ENCODE measurements at regions not wholly inside any gene's neighbourhood (a gene's known extent, or its start where the extent isn't known, plus 50 kb on each side); places are given as distances from the start of the nearest gene placed in this dataset.

DNA sequence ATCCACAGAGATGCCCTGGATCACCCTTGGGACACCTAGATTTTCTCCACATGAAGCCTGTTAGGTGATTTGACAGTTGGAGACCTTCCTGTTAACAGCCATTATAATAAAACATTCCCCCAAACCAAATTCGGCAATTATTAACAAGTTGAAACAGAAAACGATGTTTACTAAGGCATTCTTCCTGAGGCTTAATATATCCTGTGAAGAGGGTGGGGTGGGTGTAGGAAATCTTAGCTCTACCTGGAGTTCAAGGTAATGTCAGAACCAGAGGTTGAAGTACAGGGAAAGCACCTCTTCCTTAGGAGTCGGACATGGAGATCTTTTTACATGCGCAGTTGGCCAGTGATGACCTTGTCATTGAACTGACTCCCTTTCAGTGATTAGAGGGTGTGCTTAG, 143.0 kb downstream of the FGF9 start:
- no peak for DNase-seq (ENCODE audit: low read depth)
- TF ChIP-seq, protein P1, sequence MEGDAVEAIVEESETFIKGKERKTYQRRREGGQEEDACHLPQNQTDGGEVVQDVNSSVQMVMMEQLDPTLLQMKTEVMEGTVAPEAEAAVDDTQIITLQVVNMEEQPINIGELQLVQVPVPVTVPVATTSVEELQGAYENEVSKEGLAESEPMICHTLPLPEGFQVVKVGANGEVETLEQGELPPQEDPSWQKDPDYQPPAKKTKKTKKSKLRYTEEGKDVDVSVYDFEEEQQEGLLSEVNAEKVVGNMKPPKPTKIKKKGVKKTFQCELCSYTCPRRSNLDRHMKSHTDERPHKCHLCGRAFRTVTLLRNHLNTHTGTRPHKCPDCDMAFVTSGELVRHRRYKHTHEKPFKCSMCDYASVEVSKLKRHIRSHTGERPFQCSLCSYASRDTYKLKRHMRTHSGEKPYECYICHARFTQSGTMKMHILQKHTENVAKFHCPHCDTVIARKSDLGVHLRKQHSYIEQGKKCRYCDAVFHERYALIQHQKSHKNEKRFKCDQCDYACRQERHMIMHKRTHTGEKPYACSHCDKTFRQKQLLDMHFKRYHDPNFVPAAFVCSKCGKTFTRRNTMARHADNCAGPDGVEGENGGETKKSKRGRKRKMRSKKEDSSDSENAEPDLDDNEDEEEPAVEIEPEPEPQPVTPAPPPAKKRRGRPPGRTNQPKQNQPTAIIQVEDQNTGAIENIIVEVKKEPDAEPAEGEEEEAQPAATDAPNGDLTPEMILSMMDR (conservative IDR thresholded peaks at IDR 0.05; ENCODE audit: low read length): no peak
- no peak overlapping the region for H3K4me3 ChIP-seq (ENCODE audit: low read length)

DNA sequence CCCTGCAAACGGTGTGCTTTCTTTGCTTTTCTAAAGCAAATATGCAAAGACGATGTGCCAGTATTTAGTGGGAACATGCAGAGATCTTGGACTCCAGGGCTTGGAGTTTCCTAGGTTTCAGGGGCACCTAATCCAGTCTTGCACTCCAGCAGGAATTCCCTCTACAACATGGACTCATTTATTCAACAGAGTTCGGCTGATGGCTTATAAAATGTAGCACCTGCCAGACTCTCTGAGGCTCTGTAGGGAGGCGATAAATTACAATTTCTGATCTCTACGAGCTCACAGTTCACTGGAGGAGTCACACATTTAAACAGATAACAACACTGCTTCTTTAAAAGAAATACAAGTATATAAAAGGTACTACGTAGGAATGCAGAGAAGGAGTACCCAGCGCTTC, 143.7 kb downstream of the FGF9 start:
- TF ChIP-seq, protein P1 (conservative IDR thresholded peaks at IDR 0.05; ENCODE audit: low read length): no peak
- no peak for DNase-seq (ENCODE audit: low read depth)
- H3K4me3 ChIP-seq (ENCODE audit: low read length): no peak overlapping the region

DNA sequence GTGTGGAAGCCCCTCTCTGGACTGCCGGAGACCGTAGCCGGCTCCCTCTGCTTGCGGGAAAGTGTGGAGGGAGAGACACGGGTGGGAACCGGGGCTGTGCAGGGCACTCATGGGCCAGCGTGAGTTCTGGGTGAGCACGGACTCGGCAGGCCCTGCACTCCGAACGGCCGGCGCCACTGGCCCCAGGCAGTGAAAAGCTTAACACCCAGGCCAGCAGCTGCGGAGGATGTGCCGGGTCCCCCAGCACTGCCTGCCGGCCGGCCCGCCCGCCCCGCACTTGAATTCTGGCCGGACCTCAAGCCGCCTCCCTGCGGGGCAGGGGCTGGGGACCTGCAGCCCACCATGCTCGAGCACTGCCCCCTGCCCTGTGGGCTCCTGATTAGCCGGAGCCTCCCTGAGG, 147.0 kb downstream of the FGF9 start:
- no peak overlapping the region for H3K4me3 ChIP-seq (ENCODE audit: low read length)
- TF ChIP-seq, protein P1 (conservative IDR thresholded peaks at IDR 0.05; ENCODE audit: low read length): no peak
- no peak for DNase-seq (ENCODE audit: low read depth)

DNA sequence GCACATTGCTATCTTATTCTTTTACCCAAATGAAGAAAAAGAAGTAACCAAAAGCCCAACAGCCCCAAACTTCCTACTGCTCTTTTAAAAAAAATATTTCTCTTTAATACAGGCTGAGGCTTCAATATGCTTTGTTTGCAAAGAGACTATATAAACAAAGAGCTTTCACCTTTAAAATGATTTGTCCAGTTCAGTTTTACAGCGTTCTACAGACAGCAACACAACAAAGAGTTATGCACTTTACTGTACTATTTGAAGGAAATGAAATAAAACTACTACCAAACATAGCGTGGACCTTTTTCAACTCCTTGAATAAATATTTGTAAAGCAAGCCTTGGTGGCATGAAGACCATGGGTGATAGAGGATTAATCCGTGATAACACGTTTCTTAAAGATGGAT, 151.2 kb downstream of the FGF9 start:
- no peak overlapping the region for H3K4me3 ChIP-seq (ENCODE audit: low read length)
- no peak for DNase-seq (ENCODE audit: low read depth)
- TF ChIP-seq, protein P1 (conservative IDR thresholded peaks at IDR 0.05; ENCODE audit: low read length): no peak

DNA sequence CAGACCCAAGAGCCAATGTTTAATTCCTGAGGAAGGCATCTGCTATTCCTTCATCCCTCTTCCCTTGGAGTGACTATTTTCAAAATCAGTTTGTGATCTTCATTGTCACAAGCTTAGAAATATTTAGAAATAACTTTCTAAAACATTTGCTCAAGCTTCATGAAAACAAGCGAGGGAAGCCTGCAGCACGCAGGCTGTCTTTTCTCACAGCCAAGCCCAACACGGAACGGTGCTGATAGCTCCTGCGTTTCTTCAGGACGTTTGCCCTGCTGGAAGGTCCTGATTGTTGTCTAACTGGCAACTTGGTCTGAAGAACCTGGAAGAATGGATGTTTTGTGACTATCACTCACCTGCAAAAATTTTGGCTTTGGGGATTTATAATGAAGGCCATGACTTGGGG, 152.5 kb downstream of the FGF9 start:
- DNase-seq (ENCODE audit: low read depth): no peak
- TF ChIP-seq, protein P1 (conservative IDR thresholded peaks at IDR 0.05; ENCODE audit: low read length): no peak
- no peak overlapping the region for H3K4me3 ChIP-seq (ENCODE audit: low read length)

DNA sequence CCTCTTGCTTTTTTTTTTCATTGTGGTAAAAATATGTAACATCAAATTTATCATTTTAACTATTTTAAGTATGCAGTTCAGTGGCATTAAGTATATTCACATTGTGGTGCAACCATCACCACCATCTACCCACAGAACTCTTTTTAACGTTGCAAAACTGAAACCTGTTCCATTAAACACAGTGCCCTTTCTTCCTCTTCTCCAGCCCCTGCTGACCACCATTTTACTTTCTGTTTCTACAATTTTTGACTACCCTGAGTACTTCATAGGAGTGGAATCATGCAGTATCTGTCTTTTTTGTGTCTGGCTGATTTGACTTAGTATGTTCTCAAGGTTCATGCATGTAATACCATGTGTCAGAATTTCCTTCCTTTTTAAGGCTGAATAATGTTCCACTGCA, 153.1 kb downstream of the FGF9 start:
- H3K4me3 ChIP-seq (ENCODE audit: low read length): no peak overlapping the region
- DNase-seq (ENCODE audit: low read depth): no peak
- TF ChIP-seq, protein P1 (conservative IDR thresholded peaks at IDR 0.05; ENCODE audit: low read length): no peak

DNA sequence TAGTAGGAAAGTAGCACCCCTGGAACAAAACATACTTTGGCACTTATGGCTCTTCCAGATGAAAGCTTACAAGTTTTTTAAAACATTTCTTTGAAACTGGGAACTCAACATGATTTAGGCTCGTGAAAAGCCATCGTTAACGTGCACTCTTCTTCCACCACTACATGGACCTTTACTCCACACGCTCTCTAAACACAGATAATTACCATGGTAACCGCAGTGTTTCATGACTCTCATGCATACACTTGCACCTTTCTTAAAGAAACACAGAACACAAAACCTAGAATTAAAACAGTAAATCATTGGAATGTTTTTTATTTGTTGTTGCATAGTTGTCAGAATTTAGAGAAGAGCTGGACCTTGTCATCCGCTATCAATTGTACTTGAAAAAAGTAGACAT, 154.3 kb downstream of the FGF9 start:
- H3K4me3 ChIP-seq (ENCODE audit: low read length): no peak overlapping the region
- DNase-seq (ENCODE audit: low read depth): no peak
- TF ChIP-seq, protein P1 (conservative IDR thresholded peaks at IDR 0.05; ENCODE audit: low read length): no peak

Data from AG10803 (cell line).